ENCODE measurements at regions not wholly inside any gene's neighbourhood (a gene's known extent, or its start where the extent isn't known, plus 50 kb on each side); places are given as distances from the start of the nearest gene placed in this dataset.

GRCh38 chr10:8424555-8425211, 370.2 kb downstream of the GATA3 start (continued):
- TF ChIP-seq ATF3 (IDR thresholded peaks at IDR 0.05) (no peak), TAF1 (conservative IDR thresholded peaks at IDR 0.05) (no peak), MAX (IDR thresholded peaks at IDR 0.05) (no peak), FOXA2 (IDR thresholded peaks at IDR 0.05) (no peak)

- peaks cover 0 to 11% (median 2%) of the 10 kb centered on the region in 4 donors for H3K27me3 ChIP-seq (ENCODE audit: control insufficient read depth in 4 of 4, insufficient read depth in 4 of 4, low read length in 3 of 4)
- no peak for DNase-seq (ENCODE audit: low spot score)
- H3K9me3 ChIP-seq (ENCODE audit: control insufficient read depth in 4 of 4, low read length in 3 of 4) = no peaks in the 10 kb centered on the region
- no peak overlapping the region for H3K9ac ChIP-seq (ENCODE audit: low read depth in 1 of 2, low read length in 2 of 2)
- H3K27ac ChIP-seq (ENCODE audit: low read depth in 1 of 2, low read length in 2 of 2) = no peak overlapping the region
- no peaks in the 10 kb centered on the region for H3K4me1 ChIP-seq (ENCODE audit: control insufficient read depth in 4 of 4, insufficient read depth in 4 of 4, low read length in 3 of 4)
- 73% methylated on average over 4 of the region's 4 CpGs for WGBS
- no peaks in the 10 kb centered on the region for H3K36me3 ChIP-seq (ENCODE audit: control insufficient read depth in 4 of 4, insufficient read depth in 3 of 4, low read depth in 1 of 4, low read length in 3 of 4)
- no peak for TF ChIP-seq EGR1 (IDR thresholded peaks at IDR 0.05; ENCODE audit: low read depth in 2 of 2)
- TF ChIP-seq HNF4G (IDR thresholded peaks at IDR 0.05) = no peak
- no peak for TF ChIP-seq CTCF (IDR thresholded peaks at IDR 0.05; ENCODE audit: low read depth, low read length, missing input control)
- no peak for TF ChIP-seq ZBTB33 (IDR thresholded peaks at IDR 0.05)
- no peak for TF ChIP-seq GABPA (IDR thresholded peaks at IDR 0.05 in 1 of 2, conservative IDR thresholded peaks at IDR 0.05 in 1 of 2)
- no peak for TF ChIP-seq NR2F2 (IDR thresholded peaks at IDR 0.05)
- TF ChIP-seq JUND (IDR thresholded peaks at IDR 0.05) = no peak
- TF ChIP-seq SP1 (IDR thresholded peaks at IDR 0.05) = no peak
- no peak for TF ChIP-seq HNF4A (conservative IDR thresholded peaks at IDR 0.05)
- TF ChIP-seq MAX (IDR thresholded peaks at IDR 0.05) = no peak
- no peak for TF ChIP-seq RXRA (IDR thresholded peaks at IDR 0.05)
- no peak for TF ChIP-seq ATF3 (IDR thresholded peaks at IDR 0.05)
- TF ChIP-seq FOXA2 (IDR thresholded peaks at IDR 0.05) = no peak
- TF ChIP-seq REST (IDR thresholded peaks at IDR 0.05) = no peak
- no peak for TF ChIP-seq TAF1 (conservative IDR thresholded peaks at IDR 0.05)
- no peak for TF ChIP-seq RAD21 (IDR thresholded peaks at IDR 0.05)
- TF ChIP-seq FOXA1 (IDR thresholded peaks at IDR 0.05) = no peak
- TF ChIP-seq YY1 (IDR thresholded peaks at IDR 0.05) = no peak
- H3K4me3 ChIP-seq (ENCODE audit: low read depth in 1 of 3, low read length in 3 of 3) = no peak overlapping the region
These were observed 374.2 kb downstream of the GATA3 start for GRCh38 chr10:8428654-8429053.
